ENCODE measurements at regions not wholly inside any gene's neighbourhood (a gene's known extent, or its start where the extent isn't known, plus 50 kb on each side); places are given as distances from the start of the nearest gene placed in this dataset.

- TF ChIP-seq CTCF (IDR thresholded peaks at IDR 0.05; ENCODE audit: low read depth, low read length, missing input control): peak; percentile 39
- no peak for TF ChIP-seq YY1 (IDR thresholded peaks at IDR 0.05)
- no peak for TF ChIP-seq FOXA1 (IDR thresholded peaks at IDR 0.05)
- TF ChIP-seq HNF4G (IDR thresholded peaks at IDR 0.05): no peak
- TF ChIP-seq RAD21 (IDR thresholded peaks at IDR 0.05): peak; percentile 67 to 81
- no peak for TF ChIP-seq REST (IDR thresholded peaks at IDR 0.05)
- no peak for TF ChIP-seq ATF3 (IDR thresholded peaks at IDR 0.05)
- TF ChIP-seq EGR1 (IDR thresholded peaks at IDR 0.05; ENCODE audit: low read depth in 2 of 2): no peak
Measured at GRCh38 chr2:39593439-39594393, 72.0 kb upstream of the TMEM178A start.
